LNCAP (cell line): ENCODE measurements at regions not wholly inside any gene's neighbourhood (a gene's known extent, or its start where the extent isn't known, plus 50 kb on each side); places are given as distances from the start of the nearest gene placed in this dataset.

Experiments
- TF ChIP-seq, protein P1 (sequence below): fragments of 450-650 bp; IDR thresholded peaks from 2 replicates; pipeline ENCODE4 v1.5.1; 2017; ENCODE audit warnings: mild to moderate bottlenecking

DNA sequence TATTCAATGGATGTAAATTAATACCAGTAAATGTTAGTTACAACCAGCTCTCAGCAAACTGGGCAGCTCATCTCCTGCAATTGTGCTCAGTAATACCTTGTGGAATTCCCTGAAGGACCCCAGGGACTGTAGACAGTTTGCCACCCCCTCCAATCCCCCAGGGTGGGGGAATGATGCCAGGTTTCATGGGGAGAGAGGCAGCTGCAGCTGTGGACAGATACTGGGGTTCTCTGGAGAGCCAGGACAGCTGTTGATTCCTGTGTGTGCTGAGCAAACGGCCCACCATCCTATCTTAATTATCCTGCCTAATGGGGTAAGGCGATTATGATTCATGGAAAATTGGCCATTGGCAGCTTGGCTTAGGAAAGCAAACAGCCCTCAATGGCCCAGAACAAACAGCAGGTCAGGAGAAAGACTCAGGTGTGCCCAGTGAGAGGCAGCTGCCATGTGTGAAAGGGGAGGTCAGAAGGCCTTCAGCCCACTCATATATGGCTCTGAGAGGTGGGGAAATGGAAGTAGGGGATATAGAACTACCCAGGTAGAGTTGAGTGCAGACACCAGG is 148.9 kb upstream of the CTTNBP2NL start:
- TF ChIP-seq, protein P1, sequence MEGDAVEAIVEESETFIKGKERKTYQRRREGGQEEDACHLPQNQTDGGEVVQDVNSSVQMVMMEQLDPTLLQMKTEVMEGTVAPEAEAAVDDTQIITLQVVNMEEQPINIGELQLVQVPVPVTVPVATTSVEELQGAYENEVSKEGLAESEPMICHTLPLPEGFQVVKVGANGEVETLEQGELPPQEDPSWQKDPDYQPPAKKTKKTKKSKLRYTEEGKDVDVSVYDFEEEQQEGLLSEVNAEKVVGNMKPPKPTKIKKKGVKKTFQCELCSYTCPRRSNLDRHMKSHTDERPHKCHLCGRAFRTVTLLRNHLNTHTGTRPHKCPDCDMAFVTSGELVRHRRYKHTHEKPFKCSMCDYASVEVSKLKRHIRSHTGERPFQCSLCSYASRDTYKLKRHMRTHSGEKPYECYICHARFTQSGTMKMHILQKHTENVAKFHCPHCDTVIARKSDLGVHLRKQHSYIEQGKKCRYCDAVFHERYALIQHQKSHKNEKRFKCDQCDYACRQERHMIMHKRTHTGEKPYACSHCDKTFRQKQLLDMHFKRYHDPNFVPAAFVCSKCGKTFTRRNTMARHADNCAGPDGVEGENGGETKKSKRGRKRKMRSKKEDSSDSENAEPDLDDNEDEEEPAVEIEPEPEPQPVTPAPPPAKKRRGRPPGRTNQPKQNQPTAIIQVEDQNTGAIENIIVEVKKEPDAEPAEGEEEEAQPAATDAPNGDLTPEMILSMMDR: no peak

DNA sequence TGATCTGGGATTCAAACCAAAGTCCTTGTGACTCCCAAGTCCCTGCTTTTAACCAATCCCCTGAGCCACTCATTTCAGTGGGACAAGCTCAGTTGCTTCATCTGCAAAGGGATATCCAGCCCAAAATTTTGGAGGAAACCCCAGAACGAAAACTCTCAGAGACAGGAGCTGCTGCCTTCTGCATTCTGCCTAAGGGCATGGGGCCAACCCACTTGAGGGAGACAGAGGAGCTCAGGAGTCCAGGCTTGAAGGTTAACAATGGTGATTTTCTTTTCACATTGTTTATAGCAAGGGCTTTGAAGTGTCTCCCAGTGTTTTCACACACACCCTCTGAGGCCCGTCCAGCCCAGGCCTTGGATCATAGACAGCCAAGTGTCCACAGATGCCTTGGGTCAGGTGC is 148.1 kb upstream of the CTTNBP2NL start:
- TF ChIP-seq, protein P1: no peak

DNA sequence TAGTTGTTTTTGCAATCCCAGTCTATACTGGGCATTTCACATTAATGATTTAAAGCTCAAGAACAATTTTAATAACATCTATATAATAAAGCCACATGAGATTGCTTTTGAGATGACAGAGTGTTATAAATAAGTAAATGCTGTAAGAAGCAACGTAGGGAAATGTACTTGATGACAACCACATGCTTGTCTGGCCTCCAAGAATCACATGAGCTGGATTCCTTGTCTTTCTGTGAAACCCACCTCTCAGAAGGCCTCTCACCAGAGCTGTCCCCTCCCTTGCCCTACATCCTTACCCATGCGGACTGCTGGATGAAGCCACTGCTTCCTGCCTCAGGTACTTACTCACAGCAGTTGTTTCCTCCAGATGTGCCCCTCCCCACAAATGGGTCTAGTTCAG is 145.1 kb upstream of the CTTNBP2NL start:
- TF ChIP-seq, protein P1: no peak

DNA sequence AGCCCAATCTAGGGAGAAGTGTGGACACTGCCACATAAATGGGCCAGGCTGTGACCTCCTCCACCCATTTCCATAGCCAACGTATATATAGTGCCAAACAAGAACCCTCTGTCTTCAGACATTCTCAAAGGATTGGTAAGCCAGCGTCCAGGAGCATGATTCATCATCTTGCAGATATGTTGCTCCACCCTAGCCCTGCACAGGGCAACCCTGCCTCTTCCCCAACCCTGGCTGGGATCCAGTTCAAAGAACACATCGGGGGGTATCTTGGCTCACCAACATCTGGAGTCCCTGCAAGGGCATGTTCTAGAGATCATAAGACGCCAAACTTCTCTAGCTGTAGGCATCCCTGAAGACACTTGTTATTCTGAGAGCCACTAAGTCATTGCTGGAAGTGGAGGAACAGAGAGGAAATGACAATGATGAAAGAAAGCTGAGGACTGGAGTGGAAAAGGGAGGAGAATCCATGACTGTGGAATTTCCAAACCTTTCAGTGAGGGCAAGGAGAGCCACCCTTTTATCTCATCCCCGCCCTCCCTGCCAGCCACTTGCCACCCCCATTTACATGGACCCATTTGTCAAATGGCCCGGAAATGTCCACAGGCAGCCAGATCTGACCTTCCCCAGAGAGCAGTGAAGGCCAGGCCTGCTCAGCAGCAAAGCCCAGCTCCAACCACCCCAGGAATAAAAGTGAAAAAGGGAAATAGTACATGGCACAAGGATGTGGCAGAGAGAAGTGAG is 144.1 kb upstream of the CTTNBP2NL start:
- TF ChIP-seq, protein P1: no peak

DNA sequence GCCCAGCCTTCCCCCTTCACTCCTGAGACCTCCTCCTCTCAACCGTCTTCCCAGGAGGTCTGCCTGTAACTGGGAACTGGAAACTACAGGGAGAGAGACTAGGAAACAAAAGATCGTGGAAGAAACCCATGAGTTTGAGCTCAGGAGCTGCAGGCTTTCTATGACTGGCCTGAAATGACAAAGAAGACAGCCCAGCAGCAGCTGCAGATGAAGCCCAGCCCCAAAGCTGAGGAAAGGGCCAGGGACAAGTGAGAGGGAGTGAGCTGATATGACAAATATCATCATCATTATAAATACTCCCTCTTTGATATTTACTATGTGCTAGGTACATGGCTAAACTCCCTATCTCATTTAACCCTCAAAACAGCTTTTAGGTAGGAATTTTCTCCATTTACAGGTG is 142.6 kb upstream of the CTTNBP2NL start:
- TF ChIP-seq, protein P1: no peak

DNA sequence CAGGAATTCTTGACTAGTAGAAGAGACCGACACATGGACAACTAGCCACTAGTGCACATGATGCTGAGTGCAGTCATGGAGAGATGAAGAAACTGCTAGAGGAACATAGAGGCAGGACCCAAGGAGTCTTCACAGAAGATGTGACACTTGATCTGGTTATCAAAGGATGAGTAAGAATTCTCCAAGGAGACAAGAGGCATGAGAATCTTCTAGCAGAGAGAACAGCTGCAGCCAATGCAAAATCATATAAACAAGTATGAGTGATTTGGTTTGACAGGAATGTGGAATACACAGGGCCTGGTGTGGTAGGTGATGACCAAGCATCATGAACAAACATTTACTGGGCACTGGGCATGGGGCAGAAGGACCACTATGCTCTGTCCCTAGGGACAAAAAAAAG is 140.9 kb upstream of the CTTNBP2NL start:
- TF ChIP-seq, protein P1: no peak

DNA sequence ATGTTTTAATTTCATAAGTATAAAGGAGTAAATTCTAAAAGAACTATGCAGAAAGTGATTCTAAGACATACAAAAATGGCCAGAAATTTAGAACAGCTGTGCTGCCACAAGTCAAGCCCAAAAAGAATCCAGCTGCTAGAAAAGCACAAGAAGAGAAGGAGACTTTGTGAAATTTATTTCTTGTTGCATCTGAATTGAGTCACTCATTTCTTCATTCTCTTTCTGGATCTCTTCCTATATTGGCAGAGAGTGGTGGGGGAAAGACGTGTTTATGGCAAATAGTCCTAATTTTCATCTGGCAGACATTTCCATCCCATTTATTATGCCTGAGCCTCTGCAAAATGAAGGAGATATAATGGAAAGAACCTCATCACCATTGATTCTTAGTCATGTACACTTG is 139.6 kb upstream of the CTTNBP2NL start:
- TF ChIP-seq, protein P1: no peak
